ENCODE measurements at regions not wholly inside any gene's neighbourhood (a gene's known extent, or its start where the extent isn't known, plus 50 kb on each side); places are given as distances from the start of the nearest gene placed in this dataset.
A peak's percentile ranks its signal among the peaks of the same experiment; 100 is the strongest.

- Histone ChIP-seq H3K4me1 (ENCODE audit: control insufficient read depth in 2 of 3, insufficient read depth in 2 of 3, low read depth in 1 of 3, low read length in 3 of 3) (no peaks in the 10 kb centered on the region), H3K36me3 (ENCODE audit: control insufficient read depth in 2 of 3, insufficient read depth in 3 of 3, low read length in 3 of 3) (no peaks in the 10 kb centered on the region), H3K9ac (ENCODE audit: low read length in 3 of 3) (no peak overlapping the region), H3K27me3 (ENCODE audit: control insufficient read depth, insufficient read depth, low read length) (peaks cover 9% of the 10 kb centered on the region), H3K27ac (ENCODE audit: low read depth in 2 of 2, low read length in 2 of 2) (no peak overlapping the region), H3K4me3 (ENCODE audit: low read length in 3 of 3) (no peak overlapping the region), H3K9me3 (ENCODE audit: control insufficient read depth in 2 of 3, insufficient read depth in 1 of 3, low read length in 3 of 3) (no peaks in the 10 kb centered on the region)
- intact Hi-C loops (cut with DNase I), result no loop called here
- peak in 3 of 5 donors; percentile 12 to 23 (median 15) for DNase-seq
- no peak for TF ChIP-seq CTCF (IDR thresholded peaks at IDR 0.05; ENCODE audit: borderline replicate concordance, extremely low read depth, insufficient read depth)
- no peak for FAIRE-seq
Measured at GRCh38 chr19:5397804-5398692, 57.2 kb upstream of the ZNRF4 start.

GRCh38 chr19:5398693-5399057, 56.5 kb upstream of the ZNRF4 start:
- Histone ChIP-seq H3K27me3 (ENCODE audit: control insufficient read depth, insufficient read depth, low read length) (peaks cover 7% of the 10 kb centered on the region), H3K4me3 (ENCODE audit: low read length in 3 of 3) (no peak overlapping the region), H3K27ac (ENCODE audit: low read depth in 2 of 2, low read length in 2 of 2) (no peak overlapping the region), H3K4me1 (ENCODE audit: control insufficient read depth in 2 of 3, insufficient read depth in 2 of 3, low read depth in 1 of 3, low read length in 3 of 3) (no peaks in the 10 kb centered on the region), H3K9me3 (ENCODE audit: control insufficient read depth in 2 of 3, insufficient read depth in 1 of 3, low read length in 3 of 3) (peaks cover 0 to 3% (median 0%) of the 10 kb centered on the region in 3 donors), H3K9ac (ENCODE audit: low read length in 3 of 3) (no peak overlapping the region), H3K36me3 (ENCODE audit: control insufficient read depth in 2 of 3, insufficient read depth in 3 of 3, low read length in 3 of 3) (no peaks in the 10 kb centered on the region)
- FAIRE-seq (no peak), DNase-seq (no peak)
- TF ChIP-seq CTCF (IDR thresholded peaks at IDR 0.05; ENCODE audit: borderline replicate concordance, extremely low read depth, insufficient read depth), result no peak
- intact Hi-C loops (cut with DNase I), result no loop called here

DNA sequence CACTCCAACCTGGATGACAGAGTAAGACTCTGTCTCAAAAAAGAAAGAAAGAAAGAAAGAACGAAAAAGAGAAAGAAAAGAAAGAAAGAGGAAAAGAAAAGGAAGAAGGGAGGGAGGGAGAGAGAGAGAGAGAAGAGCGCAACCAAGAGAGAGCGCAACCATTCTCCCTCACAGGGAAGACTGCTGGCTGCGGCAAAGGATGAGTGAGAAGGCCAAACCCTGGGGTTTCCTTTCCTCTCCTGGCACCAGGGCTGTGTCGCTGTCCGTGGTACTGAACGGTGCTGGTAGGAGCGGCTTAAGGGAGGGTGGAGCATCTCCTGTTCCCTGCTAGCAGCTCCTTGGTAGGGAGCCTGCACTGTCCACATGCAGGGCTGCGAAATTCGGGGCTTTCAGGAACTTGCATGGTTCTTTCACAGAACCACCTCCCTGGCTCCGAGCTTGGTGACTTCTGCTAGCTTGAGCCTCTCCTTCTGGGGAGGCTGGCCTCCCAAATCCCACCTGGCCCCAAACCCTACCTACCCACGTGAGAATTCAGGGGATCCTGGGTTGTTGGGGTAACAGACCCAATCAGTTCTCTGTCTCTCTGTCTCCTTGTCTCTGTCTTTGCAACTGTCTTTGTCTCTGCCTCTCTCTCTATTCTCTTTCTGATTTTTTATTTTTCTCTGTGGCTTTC, 51.1 kb upstream of the ZNRF4 start:
- no peak overlapping the region for H3K9ac ChIP-seq (ENCODE audit: low read length in 3 of 3)
- no peaks in the 10 kb centered on the region for H3K4me1 ChIP-seq (ENCODE audit: control insufficient read depth in 2 of 3, insufficient read depth in 2 of 3, low read depth in 1 of 3, low read length in 3 of 3)
- H3K27me3 ChIP-seq (ENCODE audit: control insufficient read depth, insufficient read depth, low read length), result no peaks in the 10 kb centered on the region
- peaks cover 0 to 7% (median 0%) of the 10 kb centered on the region in 3 donors for H3K9me3 ChIP-seq (ENCODE audit: control insufficient read depth in 2 of 3, insufficient read depth in 1 of 3, low read length in 3 of 3)
- no peaks in the 10 kb centered on the region for H3K36me3 ChIP-seq (ENCODE audit: control insufficient read depth in 2 of 3, insufficient read depth in 3 of 3, low read length in 3 of 3)
- DNase-seq, result peak; percentile 89 to 96 (median 94)
- FAIRE-seq, result no peak
- intact Hi-C loops (cut with DNase I), result no loop called here
- TF ChIP-seq CTCF (IDR thresholded peaks at IDR 0.05; ENCODE audit: borderline replicate concordance, extremely low read depth, insufficient read depth), result no peak
- no peak overlapping the region for H3K4me3 ChIP-seq (ENCODE audit: low read length in 3 of 3)
- H3K27ac ChIP-seq (ENCODE audit: low read depth in 2 of 2, low read length in 2 of 2), result no peak overlapping the region
